WTC11 (cell line): ENCODE measurements at regions not wholly inside any gene's neighbourhood (a gene's known extent, or its start where the extent isn't known, plus 50 kb on each side); places are given as distances from the start of the nearest gene placed in this dataset.

Source experiments
- ATAC-seq: fragments of 200-7000 bp; cut with Tn5 transposase; 2 replicates; pipeline ENCODE4 v1.10.0; 2021; ENCODE audit warnings: mild to moderate bottlenecking, moderate library complexity
- CTCF ChIA-PET: fragments of 300-600 bp; sonication (Branson Sonifier 250); formaldehyde crosslinking; loops from one replicate; lab custom pipeline; 2021; ENCODE audit warnings: antibody characterized with exemption; lab: Charles Lee
- POLR2A ChIA-PET: fragments of 350-600 bp; sonication (Branson Sonifier 250); formaldehyde crosslinking; loops from one replicate; lab custom pipeline; 2021; ENCODE audit warnings: antibody characterized with exemption; lab: Charles Lee
- DNase-seq: peaks from one replicate; pipeline ENCODE4 v3.0.0; 2021; ENCODE audit warnings: low spot score
- H3K27ac Mint-ChIP-seq: 2 replicates; pipeline ENCODE4 v1.8.0; 2021; ENCODE audit warnings: mixed read lengths
- H3K27me3 Mint-ChIP-seq: 2 replicates; pipeline ENCODE4 v1.8.0; 2021; ENCODE audit warnings: low read depth, mild to moderate bottlenecking, moderate library complexity, mixed read lengths
- H3K36me3 Mint-ChIP-seq: 2 replicates; pipeline ENCODE4 v1.8.0; 2021; ENCODE audit warnings: mixed read lengths
- H3K4me1 Mint-ChIP-seq: 2 replicates; pipeline ENCODE4 v1.8.0; 2022; ENCODE audit warnings: mixed read lengths
- H3K4me3 Mint-ChIP-seq: 2 replicates; pipeline ENCODE4 v1.8.0; 2021; ENCODE audit warnings: mild to moderate bottlenecking, moderate library complexity, mixed read lengths
- H3K9me3 Mint-ChIP-seq: 2 replicates; pipeline ENCODE4 v1.8.0; 2021; ENCODE audit warnings: mixed read lengths
- CREM ChIP-seq: sonication (generic); formaldehyde crosslinking; IDR thresholded peaks from 2 replicates; pipeline ENCODE4 v1.8.1; 2022; ENCODE audit warnings: mild to moderate bottlenecking, missing genetic modification reagents, moderate library complexity
- FOXJ3 ChIP-seq: sonication (generic); formaldehyde crosslinking; IDR thresholded peaks from 2 replicates; pipeline ENCODE4 v1.9.0; 2021; ENCODE audit warnings: missing genetic modification reagents, mild to moderate bottlenecking, borderline replicate concordance
- JUN ChIP-seq: sonication (generic); formaldehyde crosslinking; IDR thresholded peaks from 2 replicates; pipeline ENCODE4 v1.8.0; 2023; ENCODE audit warnings: mild to moderate bottlenecking, missing genetic modification reagents
- SMAD3 ChIP-seq: sonication (generic); formaldehyde crosslinking; IDR thresholded peaks from 2 replicates; pipeline ENCODE4 v1.8.0; 2022; ENCODE audit warnings: missing genetic modification reagents, mild to moderate bottlenecking, borderline replicate concordance
- SOX15 ChIP-seq: fragments of 250-450 bp; sonication (Bioruptor Pico); IDR thresholded peaks from 2 replicates; pipeline ENCODE4 v1.9.0; 2021; ENCODE audit warnings: mild to moderate bottlenecking
- ZNF121 ChIP-seq: sonication (generic); formaldehyde crosslinking; IDR thresholded peaks from 2 replicates; pipeline ENCODE4 v1.8.0; 2023; ENCODE audit warnings: missing genetic modification reagents
- ZNF263 ChIP-seq: sonication (generic); formaldehyde crosslinking; IDR thresholded peaks from 2 replicates; pipeline ENCODE4 v1.8.1; 2022; ENCODE audit warnings: low read depth, mild to moderate bottlenecking, moderate library complexity, missing genetic modification reagents
- ZNF317 ChIP-seq: sonication (generic); formaldehyde crosslinking; IDR thresholded peaks from 2 replicates; pipeline ENCODE4 v1.8.1; 2023; ENCODE audit warnings: low read depth, mild to moderate bottlenecking, moderate library complexity, missing genetic modification reagents, borderline replicate concordance
- TF ChIP-seq, protein P1 (sequence below): fragments of 250-450 bp; sonication (Bioruptor Pico); IDR thresholded peaks from 2 replicates; pipeline ENCODE4 v1.9.0; 2021; ENCODE audit warnings: moderate library complexity, mild to moderate bottlenecking, inconsistent platforms, borderline replicate concordance
- TF ChIP-seq, protein P2 (sequence below): sonication (generic); formaldehyde crosslinking; IDR thresholded peaks from 2 replicates; pipeline ENCODE4 v1.8.1; 2022; ENCODE audit warnings: mild to moderate bottlenecking, missing genetic modification reagents, moderate library complexity, borderline replicate concordance
- TF ChIP-seq, protein P3 (sequence below): sonication (generic); formaldehyde crosslinking; IDR thresholded peaks from 2 replicates; pipeline ENCODE4 v1.8.0; 2023; ENCODE audit warnings: missing genetic modification reagents, mild to moderate bottlenecking, borderline replicate concordance
- TF ChIP-seq, protein P4 (sequence below): sonication (generic); formaldehyde crosslinking; IDR thresholded peaks from 2 replicates; pipeline ENCODE4 v1.8.1; 2022; ENCODE audit warnings: mild to moderate bottlenecking, moderate library complexity, missing genetic modification reagents
- TF ChIP-seq, protein P5 (sequence below): sonication (generic); formaldehyde crosslinking; IDR thresholded peaks from 2 replicates; pipeline ENCODE4 v1.8.0; 2023; ENCODE audit warnings: mild to moderate bottlenecking, missing genetic modification reagents
- TF ChIP-seq, protein P6 (sequence below): sonication (generic); formaldehyde crosslinking; IDR thresholded peaks from 2 replicates; pipeline ENCODE4 v1.8.0; 2023; ENCODE audit warnings: missing genetic modification reagents

DNA sequence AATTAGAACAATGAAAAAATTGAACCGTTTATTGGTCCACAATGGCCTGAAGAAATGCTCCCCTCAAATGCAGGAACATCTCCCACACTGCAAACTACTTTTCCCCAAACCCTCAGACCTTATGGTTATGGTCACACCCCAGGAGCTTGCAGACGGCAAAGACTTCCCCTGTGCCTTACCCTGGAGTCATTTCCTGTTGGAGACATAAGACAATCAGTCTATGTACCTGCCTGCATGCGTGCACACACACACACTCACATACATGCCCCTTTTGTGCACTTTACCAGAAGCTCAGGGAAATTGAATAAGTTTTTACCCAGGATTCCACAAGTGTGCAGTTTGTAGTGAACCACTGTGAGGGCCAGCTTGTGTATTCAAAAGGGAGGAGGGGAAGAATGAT is 281.9 kb upstream of the CELF4 start (continued):
- TF ChIP-seq, protein P1, sequence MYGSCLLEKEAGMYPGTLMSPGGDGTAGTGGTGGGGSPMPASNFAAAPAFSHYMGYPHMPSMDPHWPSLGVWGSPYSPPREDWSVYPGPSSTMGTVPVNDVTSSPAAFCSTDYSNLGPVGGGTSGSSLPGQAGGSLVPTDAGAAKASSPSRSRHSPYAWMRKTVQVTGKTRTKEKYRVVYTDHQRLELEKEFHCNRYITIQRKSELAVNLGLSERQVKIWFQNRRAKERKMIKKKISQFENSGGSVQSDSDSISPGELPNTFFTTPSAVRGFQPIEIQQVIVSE (CRISPR knock-in tag), result no peak
- TF ChIP-seq JUN, result no peak

DNA sequence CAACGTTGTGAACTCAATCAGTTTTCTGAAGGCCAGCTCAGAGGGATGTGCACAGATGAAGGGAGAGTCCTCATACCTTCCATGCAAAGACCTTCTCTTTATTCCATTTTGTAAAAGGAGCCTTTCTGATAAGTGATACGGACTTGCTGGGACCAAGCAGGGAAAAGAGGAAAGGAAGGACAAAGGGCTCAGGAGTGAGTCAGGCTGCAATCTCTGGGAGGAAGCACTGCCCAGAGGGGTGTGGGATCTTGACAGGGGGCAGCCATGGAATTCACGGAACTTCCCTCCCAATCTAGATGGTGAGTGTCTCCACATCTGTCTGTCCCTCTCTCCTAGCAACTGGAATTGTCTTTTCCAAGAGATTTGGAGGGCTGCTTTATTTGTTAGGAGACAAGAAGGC is 281.4 kb upstream of the CELF4 start:
- peaks cover 36% of the 10 kb centered on the region for H3K4me1 Mint-ChIP-seq
- H3K9me3 Mint-ChIP-seq, result peaks cover 3% of the 10 kb centered on the region; the same call in 1 of the 2 replicates
- DNase-seq (no peak), ATAC-seq (peak; percentile 48)
- H3K4me3 Mint-ChIP-seq, result no peak overlapping the region
- H3K27me3 Mint-ChIP-seq, result no peaks in the 10 kb centered on the region
- no peaks in the 10 kb centered on the region for H3K36me3 Mint-ChIP-seq
- no peak overlapping the region for H3K27ac Mint-ChIP-seq
- POLR2A ChIA-PET, result no interaction called here
- no peak for TF ChIP-seq ZNF263 (CRISPR knock-in tag)
- TF ChIP-seq, protein P2, sequence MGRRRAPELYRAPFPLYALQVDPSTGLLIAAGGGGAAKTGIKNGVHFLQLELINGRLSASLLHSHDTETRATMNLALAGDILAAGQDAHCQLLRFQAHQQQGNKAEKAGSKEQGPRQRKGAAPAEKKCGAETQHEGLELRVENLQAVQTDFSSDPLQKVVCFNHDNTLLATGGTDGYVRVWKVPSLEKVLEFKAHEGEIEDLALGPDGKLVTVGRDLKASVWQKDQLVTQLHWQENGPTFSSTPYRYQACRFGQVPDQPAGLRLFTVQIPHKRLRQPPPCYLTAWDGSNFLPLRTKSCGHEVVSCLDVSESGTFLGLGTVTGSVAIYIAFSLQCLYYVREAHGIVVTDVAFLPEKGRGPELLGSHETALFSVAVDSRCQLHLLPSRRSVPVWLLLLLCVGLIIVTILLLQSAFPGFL, result no peak
- no peak for TF ChIP-seq FOXJ3 (CRISPR knock-in tag)
- TF ChIP-seq, protein P3, sequence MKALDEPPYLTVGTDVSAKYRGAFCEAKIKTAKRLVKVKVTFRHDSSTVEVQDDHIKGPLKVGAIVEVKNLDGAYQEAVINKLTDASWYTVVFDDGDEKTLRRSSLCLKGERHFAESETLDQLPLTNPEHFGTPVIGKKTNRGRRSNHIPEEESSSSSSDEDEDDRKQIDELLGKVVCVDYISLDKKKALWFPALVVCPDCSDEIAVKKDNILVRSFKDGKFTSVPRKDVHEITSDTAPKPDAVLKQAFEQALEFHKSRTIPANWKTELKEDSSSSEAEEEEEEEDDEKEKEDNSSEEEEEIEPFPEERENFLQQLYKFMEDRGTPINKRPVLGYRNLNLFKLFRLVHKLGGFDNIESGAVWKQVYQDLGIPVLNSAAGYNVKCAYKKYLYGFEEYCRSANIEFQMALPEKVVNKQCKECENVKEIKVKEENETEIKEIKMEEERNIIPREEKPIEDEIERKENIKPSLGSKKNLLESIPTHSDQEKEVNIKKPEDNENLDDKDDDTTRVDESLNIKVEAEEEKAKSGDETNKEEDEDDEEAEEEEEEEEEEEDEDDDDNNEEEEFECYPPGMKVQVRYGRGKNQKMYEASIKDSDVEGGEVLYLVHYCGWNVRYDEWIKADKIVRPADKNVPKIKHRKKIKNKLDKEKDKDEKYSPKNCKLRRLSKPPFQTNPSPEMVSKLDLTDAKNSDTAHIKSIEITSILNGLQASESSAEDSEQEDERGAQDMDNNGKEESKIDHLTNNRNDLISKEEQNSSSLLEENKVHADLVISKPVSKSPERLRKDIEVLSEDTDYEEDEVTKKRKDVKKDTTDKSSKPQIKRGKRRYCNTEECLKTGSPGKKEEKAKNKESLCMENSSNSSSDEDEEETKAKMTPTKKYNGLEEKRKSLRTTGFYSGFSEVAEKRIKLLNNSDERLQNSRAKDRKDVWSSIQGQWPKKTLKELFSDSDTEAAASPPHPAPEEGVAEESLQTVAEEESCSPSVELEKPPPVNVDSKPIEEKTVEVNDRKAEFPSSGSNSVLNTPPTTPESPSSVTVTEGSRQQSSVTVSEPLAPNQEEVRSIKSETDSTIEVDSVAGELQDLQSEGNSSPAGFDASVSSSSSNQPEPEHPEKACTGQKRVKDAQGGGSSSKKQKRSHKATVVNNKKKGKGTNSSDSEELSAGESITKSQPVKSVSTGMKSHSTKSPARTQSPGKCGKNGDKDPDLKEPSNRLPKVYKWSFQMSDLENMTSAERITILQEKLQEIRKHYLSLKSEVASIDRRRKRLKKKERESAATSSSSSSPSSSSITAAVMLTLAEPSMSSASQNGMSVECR (CRISPR knock-in tag), result no peak
- TF ChIP-seq SMAD3, result no peak
- TF ChIP-seq, protein P4, sequence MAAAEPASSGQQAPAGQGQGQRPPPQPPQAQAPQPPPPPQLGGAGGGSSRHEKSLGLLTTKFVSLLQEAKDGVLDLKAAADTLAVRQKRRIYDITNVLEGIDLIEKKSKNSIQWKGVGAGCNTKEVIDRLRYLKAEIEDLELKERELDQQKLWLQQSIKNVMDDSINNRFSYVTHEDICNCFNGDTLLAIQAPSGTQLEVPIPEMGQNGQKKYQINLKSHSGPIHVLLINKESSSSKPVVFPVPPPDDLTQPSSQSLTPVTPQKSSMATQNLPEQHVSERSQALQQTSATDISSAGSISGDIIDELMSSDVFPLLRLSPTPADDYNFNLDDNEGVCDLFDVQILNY (CRISPR knock-in tag), result no peak
- no peak for TF ChIP-seq CREM
- TF ChIP-seq, protein P5, sequence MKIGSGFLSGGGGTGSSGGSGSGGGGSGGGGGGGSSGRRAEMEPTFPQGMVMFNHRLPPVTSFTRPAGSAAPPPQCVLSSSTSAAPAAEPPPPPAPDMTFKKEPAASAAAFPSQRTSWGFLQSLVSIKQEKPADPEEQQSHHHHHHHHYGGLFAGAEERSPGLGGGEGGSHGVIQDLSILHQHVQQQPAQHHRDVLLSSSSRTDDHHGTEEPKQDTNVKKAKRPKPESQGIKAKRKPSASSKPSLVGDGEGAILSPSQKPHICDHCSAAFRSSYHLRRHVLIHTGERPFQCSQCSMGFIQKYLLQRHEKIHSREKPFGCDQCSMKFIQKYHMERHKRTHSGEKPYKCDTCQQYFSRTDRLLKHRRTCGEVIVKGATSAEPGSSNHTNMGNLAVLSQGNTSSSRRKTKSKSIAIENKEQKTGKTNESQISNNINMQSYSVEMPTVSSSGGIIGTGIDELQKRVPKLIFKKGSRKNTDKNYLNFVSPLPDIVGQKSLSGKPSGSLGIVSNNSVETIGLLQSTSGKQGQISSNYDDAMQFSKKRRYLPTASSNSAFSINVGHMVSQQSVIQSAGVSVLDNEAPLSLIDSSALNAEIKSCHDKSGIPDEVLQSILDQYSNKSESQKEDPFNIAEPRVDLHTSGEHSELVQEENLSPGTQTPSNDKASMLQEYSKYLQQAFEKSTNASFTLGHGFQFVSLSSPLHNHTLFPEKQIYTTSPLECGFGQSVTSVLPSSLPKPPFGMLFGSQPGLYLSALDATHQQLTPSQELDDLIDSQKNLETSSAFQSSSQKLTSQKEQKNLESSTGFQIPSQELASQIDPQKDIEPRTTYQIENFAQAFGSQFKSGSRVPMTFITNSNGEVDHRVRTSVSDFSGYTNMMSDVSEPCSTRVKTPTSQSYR, result no peak
- TF ChIP-seq, protein P6, sequence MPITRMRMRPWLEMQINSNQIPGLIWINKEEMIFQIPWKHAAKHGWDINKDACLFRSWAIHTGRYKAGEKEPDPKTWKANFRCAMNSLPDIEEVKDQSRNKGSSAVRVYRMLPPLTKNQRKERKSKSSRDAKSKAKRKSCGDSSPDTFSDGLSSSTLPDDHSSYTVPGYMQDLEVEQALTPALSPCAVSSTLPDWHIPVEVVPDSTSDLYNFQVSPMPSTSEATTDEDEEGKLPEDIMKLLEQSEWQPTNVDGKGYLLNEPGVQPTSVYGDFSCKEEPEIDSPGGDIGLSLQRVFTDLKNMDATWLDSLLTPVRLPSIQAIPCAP (CRISPR knock-in tag), result no peak
- no peak for TF ChIP-seq SOX15
- no peak for TF ChIP-seq ZNF121
- TF ChIP-seq, protein P1 (CRISPR knock-in tag), result no peak
- TF ChIP-seq ZNF317 (CRISPR knock-in tag), result no peak
- CTCF ChIA-PET, result no interaction called here
